ENCODE measurements at regions not wholly inside any gene's neighbourhood (a gene's known extent, or its start where the extent isn't known, plus 50 kb on each side); places are given as distances from the start of the nearest gene placed in this dataset.

DNA sequence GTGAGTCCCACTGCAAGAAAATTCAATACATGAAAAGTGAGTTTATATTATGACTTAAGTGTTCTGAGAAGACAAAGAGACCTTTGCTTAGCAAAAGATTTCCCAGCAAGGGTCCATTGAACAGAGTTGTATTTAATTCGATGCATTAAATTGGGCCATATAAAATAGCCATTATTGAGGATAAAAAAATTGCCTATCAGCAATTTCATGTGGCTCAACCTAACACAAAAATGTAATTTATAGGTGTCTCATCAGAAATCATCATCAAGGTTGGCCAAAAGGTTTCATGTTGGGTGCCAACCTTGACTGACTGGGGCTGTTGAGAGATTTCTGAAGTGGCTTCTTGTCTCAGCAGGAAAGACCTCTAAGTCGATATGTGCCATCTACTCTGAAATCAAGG, 84.8 kb upstream of the TOX3 start (continued):
- TF ChIP-seq EZH2 (IDR thresholded peaks at IDR 0.05; ENCODE audit: low read depth, low read length, severe bottlenecking) (no peak), BACH1 (IDR thresholded peaks at IDR 0.05; ENCODE audit: low read length) (no peak), TEAD4 (IDR thresholded peaks at IDR 0.05; ENCODE audit: low read depth, low read length) (no peak), SP2 (IDR thresholded peaks at IDR 0.05; ENCODE audit: low read length) (no peak)
- TF ChIP-seq, protein P1, sequence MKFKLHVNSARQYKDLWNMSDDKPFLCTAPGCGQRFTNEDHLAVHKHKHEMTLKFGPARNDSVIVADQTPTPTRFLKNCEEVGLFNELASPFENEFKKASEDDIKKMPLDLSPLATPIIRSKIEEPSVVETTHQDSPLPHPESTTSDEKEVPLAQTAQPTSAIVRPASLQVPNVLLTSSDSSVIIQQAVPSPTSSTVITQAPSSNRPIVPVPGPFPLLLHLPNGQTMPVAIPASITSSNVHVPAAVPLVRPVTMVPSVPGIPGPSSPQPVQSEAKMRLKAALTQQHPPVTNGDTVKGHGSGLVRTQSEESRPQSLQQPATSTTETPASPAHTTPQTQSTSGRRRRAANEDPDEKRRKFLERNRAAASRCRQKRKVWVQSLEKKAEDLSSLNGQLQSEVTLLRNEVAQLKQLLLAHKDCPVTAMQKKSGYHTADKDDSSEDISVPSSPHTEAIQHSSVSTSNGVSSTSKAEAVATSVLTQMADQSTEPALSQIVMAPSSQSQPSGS (IDR thresholded peaks at IDR 0.05; ENCODE audit: low read length), result no peak
- TF ChIP-seq, protein P2, sequence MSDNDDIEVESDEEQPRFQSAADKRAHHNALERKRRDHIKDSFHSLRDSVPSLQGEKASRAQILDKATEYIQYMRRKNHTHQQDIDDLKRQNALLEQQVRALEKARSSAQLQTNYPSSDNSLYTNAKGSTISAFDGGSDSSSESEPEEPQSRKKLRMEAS (IDR thresholded peaks at IDR 0.05), result no peak
